Endothelial cell of umbilical vein (primary cell): ENCODE measurements at regions not wholly inside any gene's neighbourhood (a gene's known extent, or its start where the extent isn't known, plus 50 kb on each side); places are given as distances from the start of the nearest gene placed in this dataset.

Experiments used
- BruUV-seq: library from RNA; stranded (reverse); fragments of 400-500 nt; replicated peaks from 2 replicates; lab custom pipeline; 2021; lab: Mats Ljungman, UMichigan
- CTCF ChIA-PET: fragments of 300-600, 350-600 bp; sonication (Branson Sonifier 250); formaldehyde crosslinking; loops from one replicate; lab custom pipeline; 2021; ENCODE audit warnings: antibody characterized with exemption, inconsistent platforms; lab: Charles Lee
- POLR2A ChIA-PET: fragments of 300-600, 350-600 bp; sonication (Branson Sonifier 250); formaldehyde crosslinking; loops from one replicate; lab custom pipeline; 2021; ENCODE audit warnings: antibody characterized with exemption, inconsistent platforms; lab: Charles Lee
- DNase-seq: peaks from one replicate; pipeline ENCODE4 v3.0.0-alpha.2; 2011; ENCODE audit warnings: low read depth, low spot score
- FAIRE-seq: peaks from 2 replicates; lab custom pipeline; 2011; peaks lifted over from hg19 to GRCh38; lab: Jason Lieb, UNC
- H2AFZ ChIP-seq: 2 replicates; pipeline ENCODE4 v1.6.0; 2012; ENCODE audit warnings: low read depth, low read length, control low read depth, inconsistent platforms
- H3K27ac ChIP-seq: 2 replicates; pipeline ENCODE4 v1.5.1; 2011; ENCODE audit warnings: low read depth, mild to moderate bottlenecking, control low read depth, low read length, moderate library complexity; ENCODE audit not compliant: insufficient read depth
- H3K27me3 ChIP-seq, 2 experiments: 2 replicates each; pipeline versions ENCODE4 v1.6.0 to v1.6.1; 2011; ENCODE audit warnings: low read length in 2 of 2, mixed read lengths in 1 of 2; ENCODE audit not compliant: control insufficient read depth in 2 of 2, insufficient read depth in 2 of 2
- H3K36me3 ChIP-seq, 2 experiments: 2 replicates in 1 of 2; 3 replicates in 1 of 2; pipeline ENCODE4 v1.5.1; 2011; ENCODE audit warnings: low read length in 2 of 2, mild to moderate bottlenecking in 1 of 2, moderate library complexity in 1 of 2; ENCODE audit not compliant: control insufficient read depth in 2 of 2, insufficient read depth in 2 of 2; ENCODE audit errors: extremely low read depth in 1 of 2
- H3K4me1 ChIP-seq: 3 replicates; pipeline ENCODE4 v1.5.1; 2011; ENCODE audit warnings: mild to moderate bottlenecking, low read length; ENCODE audit not compliant: control insufficient read depth, insufficient read depth; ENCODE audit errors: extremely low read depth
- H3K4me2 ChIP-seq: 2 replicates; pipeline ENCODE4 v1.6.1; 2011; ENCODE audit warnings: low read length, control low read depth, mixed read lengths; ENCODE audit not compliant: insufficient read depth
- H3K4me3 ChIP-seq, 3 experiments: fragments of 200-600 bp in 1 of 3; sonication (generic), shearing (Covaris generic) in 1 of 3; replicated peaks in 1 of 3; 2 replicates each; pipeline ENCODE4 v1.5.1; 2011 to 2016; ENCODE audit warnings: control low read depth in 3 of 3, low read length in 3 of 3, mild to moderate bottlenecking in 2 of 3, inconsistent platforms in 1 of 3, low read depth in 1 of 3, moderate library complexity in 1 of 3; ENCODE audit not compliant: insufficient read depth in 1 of 3
- H3K79me2 ChIP-seq: 2 replicates; pipeline ENCODE4 v1.6.0; 2012; ENCODE audit warnings: low read length, inconsistent platforms; ENCODE audit not compliant: control insufficient read depth, insufficient read depth
- H3K9ac ChIP-seq: replicated peaks from 2 replicates; pipeline ENCODE3; 2011; ENCODE audit warnings: low read length, control low read depth; ENCODE audit not compliant: insufficient read depth; ENCODE audit errors: extremely low read depth
- H3K9me1 ChIP-seq: replicated peaks from 3 replicates; pipeline ENCODE4 v1.6.0; 2011; ENCODE audit warnings: mild to moderate bottlenecking, low read length; ENCODE audit not compliant: control insufficient read depth, insufficient read depth; ENCODE audit errors: extremely low read depth
- H3K9me3 ChIP-seq: replicated peaks from 2 replicates; pipeline ENCODE4 v1.5.1; 2012; ENCODE audit warnings: low read length, inconsistent platforms; ENCODE audit not compliant: control insufficient read depth, insufficient read depth
- H4K20me1 ChIP-seq: replicated peaks from 2 replicates; pipeline ENCODE3; 2011; ENCODE audit warnings: mild to moderate bottlenecking, low read length; ENCODE audit not compliant: control insufficient read depth, insufficient read depth; ENCODE audit errors: extremely low read depth
- CTCF ChIP-seq, 2 donors: IDR thresholded peaks; 1 replicate in 1 of 2; 2 replicates in 1 of 2; pipeline ENCODE4 v1.5.1; 2011; ENCODE audit warnings: low read length in 2 of 2, mild to moderate bottlenecking in 2 of 2, moderate library complexity in 2 of 2, control low read depth in 1 of 2, inconsistent platforms in 1 of 2, low read depth in 1 of 2; ENCODE audit not compliant: insufficient read depth in 1 of 2; ENCODE audit errors: extremely low read depth in 1 of 2
- EZH2 ChIP-seq: IDR thresholded peaks from 2 replicates; pipeline ENCODE4 v1.6.1; 2012; ENCODE audit warnings: borderline replicate concordance, low read depth, mild to moderate bottlenecking, moderate library complexity, low read length, inconsistent platforms; ENCODE audit not compliant: severe bottlenecking
- FOS ChIP-seq: IDR thresholded peaks from 2 replicates; pipeline ENCODE4 v1.6.1; 2011; ENCODE audit warnings: mild to moderate bottlenecking, low read length, moderate library complexity, borderline replicate concordance; ENCODE audit not compliant: insufficient read depth
- GATA2 ChIP-seq: IDR thresholded peaks from 2 replicates; pipeline ENCODE4 v1.7.0; 2011; ENCODE audit warnings: low read depth, mild to moderate bottlenecking, moderate library complexity, mixed read lengths, low read length; ENCODE audit not compliant: insufficient read length, insufficient read depth
- JUN ChIP-seq: IDR thresholded peaks from 2 replicates; pipeline ENCODE4 v1.6.1; 2011; ENCODE audit warnings: borderline replicate concordance, low read depth; ENCODE audit not compliant: insufficient read length, insufficient read depth
- MAX ChIP-seq: IDR thresholded peaks from 2 replicates; pipeline ENCODE4 v1.6.1; 2011; ENCODE audit not compliant: insufficient read depth, insufficient read length
- MYC ChIP-seq: IDR thresholded peaks from one replicate; pipeline ENCODE4 v1.6.1; 2011; ENCODE audit warnings: mild to moderate bottlenecking, low read depth, low read length
- POLR2A ChIP-seq: IDR thresholded peaks from 2 replicates; pipeline ENCODE4 v1.6.1; 2012; ENCODE audit warnings: low read depth, mild to moderate bottlenecking, control low read depth, low read length
- POLR2AphosphoS5 ChIP-seq: IDR thresholded peaks from 2 replicates; pipeline ENCODE4 v1.6.1; 2012; ENCODE audit warnings: low read depth, mild to moderate bottlenecking, control low read depth, low read length, moderate library complexity; ENCODE audit not compliant: insufficient read depth
- dilution Hi-C: fragments of 300-500 bp; cut with MboI; formaldehyde crosslinking; loops from one replicate; pipeline ENCODE4 v1.15.0; 2019; ENCODE audit warnings: low sequenced_read_pairs; ENCODE audit not compliant: extremely low pct_ligation_motif_present
- intact Hi-C: fragments of 100-400 bp; cut with micrococcal nuclease; formaldehyde crosslinking; loops from one replicate; pipeline ENCODE4 v1.10.0; 2022

- FAIRE-seq: no peak
- no peak overlapping the region for H3K9ac ChIP-seq
- H3K27me3 ChIP-seq: peaks cover 5 to 14% of the 10 kb centered on the region in 2 experiments
- H2AFZ ChIP-seq: no peak overlapping the region
- H3K4me3 ChIP-seq: no peak overlapping the region
- no TSS peak for BruUV-seq
- no peak overlapping the region for H3K4me2 ChIP-seq
- no peaks in the 10 kb centered on the region for H3K9me3 ChIP-seq
- dilution Hi-C loops: no loop called here
- H3K27ac ChIP-seq: no peak overlapping the region
- no peaks in the 10 kb centered on the region for H3K4me1 ChIP-seq
- intact Hi-C loops: no loop called here
- H3K9me1 ChIP-seq: no peaks in the 10 kb centered on the region
- H4K20me1 ChIP-seq: no peaks in the 10 kb centered on the region
- H3K36me3 ChIP-seq: no peaks in the 10 kb centered on the region
- CTCF ChIA-PET: no interaction called here
- POLR2A ChIA-PET: no interaction called here
- TF ChIP-seq EZH2 (no peak), GATA2 (no peak), JUN (no peak), MAX (no peak), POLR2AphosphoS5 (no peak)
- H3K79me2 ChIP-seq: no peaks in the 10 kb centered on the region
- DNase-seq: no peak
Observed at GRCh38 chr6:142613981-142614380, 312.2 kb downstream of the ADGRG6 start.

GRCh38 chr6:142617158-142617557 is 315.4 kb downstream of the ADGRG6 start:
- Histone ChIP-seq H3K4me1 (no peaks in the 10 kb centered on the region), H2AFZ (no peak overlapping the region), H3K4me2 (no peak overlapping the region), H3K9ac (no peak overlapping the region), H3K27ac (no peak overlapping the region), H3K9me1 (no peaks in the 10 kb centered on the region), H3K9me3 (no peaks in the 10 kb centered on the region), H3K27me3 (peaks cover 2 to 8% of the 10 kb centered on the region in 2 experiments), H3K79me2 (no peaks in the 10 kb centered on the region), H3K4me3 (no peak overlapping the region), H4K20me1 (no peaks in the 10 kb centered on the region), H3K36me3 (no peaks in the 10 kb centered on the region)
- DNase-seq (no peak), FAIRE-seq (no peak)
- intact Hi-C loops: no loop called here
- CTCF ChIA-PET: no interaction called here
- TF ChIP-seq EZH2 (no peak), CTCF (IDR thresholded peaks at IDR 0.05; ENCODE audit: extremely low read depth in 1 of 2, insufficient read depth in 1 of 2, low read depth in 1 of 2, low read length in 2 of 2) (no peak), FOS (no peak), POLR2A (no peak), GATA2 (no peak), MYC (no peak), POLR2AphosphoS5 (no peak), JUN (no peak), MAX (no peak)
- dilution Hi-C loops: no loop called here
- POLR2A ChIA-PET: no interaction called here
- BruUV-seq: no TSS peak
